Body of pancreas (tissue), 4 donors: ENCODE measurements at regions not wholly inside any gene's neighbourhood (a gene's known extent, or its start where the extent isn't known, plus 50 kb on each side); places are given as distances from the start of the nearest gene placed in this dataset.

Experiments used
- ATAC-seq: fragments of 150-250 bp; one replicate; pipeline ENCODE4 v1.9.1; 2016
- DNase-seq, 4 donors: peaks; one replicate each; pipeline ENCODE4 v3.0.0-alpha.2; 2019
- H3K27ac ChIP-seq, 4 donors: fragments of 200-600 bp; sonication (generic); 1 replicate in 3 of 4; 2 replicates in 1 of 4; pipeline versions ENCODE4 v1.5.1 to v1.6.1; 2016 to 2019; ENCODE audit warnings: mild to moderate bottlenecking in 1 of 4, mixed read lengths in 1 of 4, moderate library complexity in 1 of 4
- H3K27me3 ChIP-seq, 2 donors: fragments of 200-600 bp; sonication (generic); one replicate each; pipeline ENCODE4 v1.6.0; 2016; ENCODE audit warnings: mild to moderate bottlenecking in 1 of 2
- H3K36me3 ChIP-seq, 2 donors: fragments of 200-600 bp; sonication (generic); replicated peaks in 1 of 2; 2 replicates each; pipeline ENCODE4 v1.5.1; 2016; ENCODE audit warnings: low read depth in 2 of 2; ENCODE audit not compliant: insufficient read depth in 1 of 2
- H3K4me1 ChIP-seq: fragments of 200-600 bp; sonication (generic); one replicate; pipeline ENCODE4 v1.6.0; 2016
- H3K4me3 ChIP-seq, 2 donors: fragments of 200-600 bp; sonication (generic); 1 replicate in 1 of 2; 2 replicates in 1 of 2; pipeline ENCODE4 v1.5.1; 2016 to 2019
- H3K9me3 ChIP-seq, 3 donors: fragments of 200-600 bp; sonication (generic); 1 replicate in 2 of 3; 2 replicates in 1 of 3; pipeline ENCODE4 v1.5.1; 2016
- POLR2A ChIP-seq, 3 donors: fragments of 450-650 bp; IDR thresholded peaks; one replicate each; pipeline ENCODE4 v1.6.1; 2016; ENCODE audit warnings: antibody characterized with exemption in 3 of 3, mild to moderate bottlenecking in 2 of 3
- WGBS, 2 donors: methylation state at CpG; one replicate each; pipeline ENCODE4 v1.1.5; 2017; 5-methylcytosine and 5-hydroxymethylcytosine counted together
- intact Hi-C: fragments of 100-400 bp; cut with DNase I; formaldehyde crosslinking; loops from one replicate; pipeline ENCODE4 v1.15.1; 2023
- TF ChIP-seq, protein P1 (sequence below), 7 experiments: fragments of 450-650 bp in 4 of 7; fragments of 200-600 bp in 3 of 7; sonication (generic) in 3 of 7; IDR thresholded peaks; one replicate each; pipeline ENCODE4 v1.5.1; 2016 to 2019; ENCODE audit warnings: antibody characterized with exemption in 7 of 7

- no peaks in the 10 kb centered on the region for H3K36me3 ChIP-seq
- ATAC-seq (no peak), DNase-seq (no peak)
- H3K27ac ChIP-seq = no peak overlapping the region
- H3K9me3 ChIP-seq = no peaks in the 10 kb centered on the region
- no peaks in the 10 kb centered on the region for H3K4me1 ChIP-seq
- WGBS, 2 donors = 69 to 73% methylated on average over 2 of the region's 2 CpGs
- TF ChIP-seq, protein P1, sequence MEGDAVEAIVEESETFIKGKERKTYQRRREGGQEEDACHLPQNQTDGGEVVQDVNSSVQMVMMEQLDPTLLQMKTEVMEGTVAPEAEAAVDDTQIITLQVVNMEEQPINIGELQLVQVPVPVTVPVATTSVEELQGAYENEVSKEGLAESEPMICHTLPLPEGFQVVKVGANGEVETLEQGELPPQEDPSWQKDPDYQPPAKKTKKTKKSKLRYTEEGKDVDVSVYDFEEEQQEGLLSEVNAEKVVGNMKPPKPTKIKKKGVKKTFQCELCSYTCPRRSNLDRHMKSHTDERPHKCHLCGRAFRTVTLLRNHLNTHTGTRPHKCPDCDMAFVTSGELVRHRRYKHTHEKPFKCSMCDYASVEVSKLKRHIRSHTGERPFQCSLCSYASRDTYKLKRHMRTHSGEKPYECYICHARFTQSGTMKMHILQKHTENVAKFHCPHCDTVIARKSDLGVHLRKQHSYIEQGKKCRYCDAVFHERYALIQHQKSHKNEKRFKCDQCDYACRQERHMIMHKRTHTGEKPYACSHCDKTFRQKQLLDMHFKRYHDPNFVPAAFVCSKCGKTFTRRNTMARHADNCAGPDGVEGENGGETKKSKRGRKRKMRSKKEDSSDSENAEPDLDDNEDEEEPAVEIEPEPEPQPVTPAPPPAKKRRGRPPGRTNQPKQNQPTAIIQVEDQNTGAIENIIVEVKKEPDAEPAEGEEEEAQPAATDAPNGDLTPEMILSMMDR (IDR thresholded peaks at IDR 0.05) = no peak
- no peak for TF ChIP-seq POLR2A (IDR thresholded peaks at IDR 0.05)
- H3K27me3 ChIP-seq = no peaks in the 10 kb centered on the region
- no peak overlapping the region for H3K4me3 ChIP-seq
- intact Hi-C loops = no loop called here
Measured at GRCh38 chr1:223048026-223048425, 95.0 kb downstream of the TLR5 start.

- Histone ChIP-seq H3K9me3 (no peaks in the 10 kb centered on the region), H3K27ac (no peak overlapping the region), H3K36me3 (no peaks in the 10 kb centered on the region), H3K4me3 (no peak overlapping the region), H3K4me1 (no peaks in the 10 kb centered on the region), H3K27me3 (no peaks in the 10 kb centered on the region)
- ATAC-seq (no peak), DNase-seq (no peak)
- 86% methylated on average over 9 of the region's 9 CpGs for WGBS, 2 donors
- intact Hi-C loops = no loop called here
- TF ChIP-seq, protein P1 (IDR thresholded peaks at IDR 0.05) = no peak
- no peak for TF ChIP-seq POLR2A (IDR thresholded peaks at IDR 0.05)
Measured at GRCh38 chr1:223052462-223052861, 90.6 kb downstream of the TLR5 start.

GRCh38 chr1:223052931-223053330, 90.1 kb downstream of the TLR5 start:
- no peak for ATAC-seq
- intact Hi-C loops = no loop called here
- DNase-seq = no peak
- H3K36me3 ChIP-seq = no peaks in the 10 kb centered on the region
- H3K4me1 ChIP-seq = no peaks in the 10 kb centered on the region
- 71 to 77% methylated on average over 5 of the region's 5 CpGs for WGBS, 2 donors
- no peaks in the 10 kb centered on the region for H3K9me3 ChIP-seq
- no peak overlapping the region for H3K27ac ChIP-seq
- TF ChIP-seq POLR2A (IDR thresholded peaks at IDR 0.05) = no peak
- TF ChIP-seq, protein P1 (IDR thresholded peaks at IDR 0.05) = no peak
- H3K4me3 ChIP-seq = no peak overlapping the region
- no peaks in the 10 kb centered on the region for H3K27me3 ChIP-seq

- 90 to 94% methylated on average over 3 of the region's 3 CpGs for WGBS, 2 donors
- no peaks in the 10 kb centered on the region for H3K4me1 ChIP-seq
- no peak overlapping the region for H3K27ac ChIP-seq
- H3K9me3 ChIP-seq = no peaks in the 10 kb centered on the region
- TF ChIP-seq, protein P1 (IDR thresholded peaks at IDR 0.05) = no peak
- no peak for TF ChIP-seq POLR2A (IDR thresholded peaks at IDR 0.05)
- intact Hi-C loops = no loop called here
- no peaks in the 10 kb centered on the region for H3K36me3 ChIP-seq
- H3K4me3 ChIP-seq = no peak overlapping the region
- no peaks in the 10 kb centered on the region for H3K27me3 ChIP-seq
- no peak for ATAC-seq
- DNase-seq = no peak
Measured at GRCh38 chr1:223056802-223057201, 86.2 kb downstream of the TLR5 start.

DNA sequence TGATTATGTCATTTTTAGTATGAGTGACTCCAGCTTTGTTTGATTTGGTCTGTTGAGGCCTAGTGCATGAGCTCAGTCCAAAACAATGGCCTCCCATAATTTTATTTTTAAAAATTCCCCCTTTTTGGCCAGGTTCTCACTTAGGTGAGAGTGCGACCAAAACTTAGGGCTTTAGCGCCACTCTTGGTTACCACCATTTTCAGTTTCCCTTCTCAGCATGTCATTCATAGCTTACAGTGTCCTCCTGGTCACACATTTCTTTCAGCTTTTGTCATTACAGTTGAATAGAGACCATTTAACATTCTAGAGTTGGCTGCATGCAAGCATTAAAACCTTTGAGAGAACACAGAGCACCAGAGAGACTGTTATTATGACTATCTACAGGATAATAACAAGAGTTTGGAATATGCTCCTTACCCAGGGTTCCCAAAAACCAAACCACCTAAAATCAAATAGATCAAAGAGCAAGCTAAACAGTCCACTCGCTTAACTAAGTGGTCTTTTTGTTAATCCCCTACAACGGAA, 85.4 kb downstream of the TLR5 start:
- Histone ChIP-seq H3K4me1 (no peaks in the 10 kb centered on the region), H3K27me3 (no peaks in the 10 kb centered on the region), H3K36me3 (no peaks in the 10 kb centered on the region), H3K9me3 (no peaks in the 10 kb centered on the region), H3K4me3 (no peak overlapping the region), H3K27ac (no peak overlapping the region)
- TF ChIP-seq, protein P1 (IDR thresholded peaks at IDR 0.05) = no peak
- no peak for TF ChIP-seq POLR2A (IDR thresholded peaks at IDR 0.05)
- ATAC-seq (no peak), DNase-seq (no peak)
- 85 to 89% methylated on average over 4 of the region's 4 CpGs for WGBS, 2 donors
- intact Hi-C loops = no loop called here
